Activated gamma-delta T cell (primary cell): ENCODE measurements at regions not wholly inside any gene's neighbourhood (a gene's known extent, or its start where the extent isn't known, plus 50 kb on each side); places are given as distances from the start of the nearest gene placed in this dataset.
"Not testable (repeated sequence)": the region's sequence is repeated elsewhere in the genome, so short reads cannot be mapped to it uniquely, and the experiment has no call there.

Experiments
- DNase-seq: peaks from one replicate; lab custom pipeline; 2025; lab: John Stamatoyannopoulos, UW

GRCh38 chrX:9345957-9346356, 118.9 kb upstream of the TBL1X start:
- DNase-seq, result no peak

- no peak for DNase-seq
Measured at GRCh38 chrX:9349572-9350494, 115.0 kb upstream of the TBL1X start.

GRCh38 chrX:9351126-9351525, 113.7 kb upstream of the TBL1X start:
- no peak for DNase-seq

DNA sequence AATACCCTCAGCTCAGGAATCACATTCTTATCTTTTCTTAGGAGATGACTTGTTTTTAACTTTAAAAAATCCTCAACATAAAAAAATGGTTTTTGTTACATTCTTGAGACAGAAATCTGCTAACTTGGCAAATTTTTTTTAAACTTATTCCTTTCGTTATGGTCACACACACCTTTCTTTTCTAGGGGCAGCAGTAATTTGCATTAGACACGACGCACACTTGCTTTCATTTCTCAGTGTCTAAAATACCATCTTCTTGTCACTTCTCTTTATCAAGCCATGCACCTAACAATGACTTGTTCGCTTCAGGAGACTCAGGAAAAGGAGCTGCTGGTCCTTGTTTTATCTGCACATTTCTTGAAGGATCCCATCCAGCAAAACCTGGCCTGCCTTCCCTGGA, 112.6 kb upstream of the TBL1X start:
- no peak for DNase-seq

DNA sequence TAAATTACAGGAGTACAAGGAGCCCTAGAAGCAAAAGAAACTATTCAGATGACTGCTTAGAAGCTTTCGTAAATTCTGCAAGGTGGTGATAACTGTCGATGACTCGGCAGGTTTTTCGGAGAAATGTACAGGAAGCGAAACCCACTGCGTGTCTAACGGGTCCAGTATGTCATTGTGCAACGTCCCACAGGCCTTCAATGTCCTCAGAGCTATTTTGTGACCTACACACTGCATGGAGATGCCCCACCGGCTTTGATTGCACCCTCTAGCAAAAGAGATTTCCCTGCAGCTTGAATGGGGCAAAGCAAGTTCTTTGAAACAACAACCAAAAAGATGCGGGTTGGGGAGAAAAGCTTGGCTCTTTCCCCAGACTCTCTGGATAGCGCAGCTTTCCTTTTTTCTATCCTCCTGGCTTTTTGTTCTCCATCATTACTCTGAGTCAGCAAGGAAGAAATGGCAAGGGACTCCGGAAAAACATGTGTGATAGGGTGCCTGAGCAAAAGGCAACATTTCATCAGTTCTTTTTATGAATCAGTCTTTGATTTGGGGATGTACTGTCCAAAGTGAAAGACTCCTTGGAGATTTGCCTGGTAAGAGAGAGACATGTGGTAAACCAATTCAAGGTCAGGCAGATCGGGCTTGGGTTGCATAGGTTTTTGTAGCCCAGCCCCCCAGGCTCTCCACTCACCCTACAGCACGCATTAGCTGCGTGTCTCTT, 112.0 kb upstream of the TBL1X start:
- DNase-seq, result no peak

- DNase-seq, result no peak
Measured at GRCh38 chrX:9354918-9355317, 109.9 kb upstream of the TBL1X start.

DNA sequence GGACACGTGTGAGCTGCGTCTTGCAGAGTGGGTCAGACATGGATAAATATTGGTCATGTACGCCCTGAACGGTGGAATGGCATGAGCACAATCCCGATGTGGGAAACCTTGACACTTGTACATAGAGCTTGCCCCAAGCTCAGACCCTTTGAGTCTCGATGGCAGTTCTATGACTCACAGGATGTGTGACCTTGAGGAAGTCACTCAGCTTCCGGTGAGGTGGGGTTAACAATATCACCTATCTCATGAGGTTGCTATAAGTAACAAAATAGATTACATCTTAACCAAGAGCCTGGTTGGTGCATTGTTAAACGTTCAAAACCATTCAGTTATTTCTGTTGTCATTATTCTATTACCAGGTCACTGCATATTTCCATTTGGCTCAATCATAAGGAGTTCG, 109.1 kb upstream of the TBL1X start:
- no peak for DNase-seq

DNA sequence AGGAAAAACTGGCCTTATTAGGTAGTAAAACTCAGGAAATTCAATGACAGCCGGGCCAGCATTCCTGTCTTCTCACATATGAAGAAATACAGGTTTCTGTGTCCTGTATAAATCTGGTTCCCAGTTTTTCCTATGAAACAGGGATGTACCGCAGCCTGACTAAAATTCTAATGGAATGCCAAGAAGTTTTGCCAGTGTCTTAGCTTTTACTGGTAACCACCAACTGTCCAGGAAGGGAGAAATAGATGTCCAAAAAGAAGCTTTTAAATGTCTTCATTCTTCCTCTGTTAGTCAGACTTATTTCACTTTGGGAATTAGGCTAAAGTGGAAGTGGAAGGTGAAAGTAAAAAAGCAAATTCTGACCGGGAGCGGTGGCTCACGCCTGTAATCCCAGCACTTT, 108.0 kb upstream of the TBL1X start:
- DNase-seq, result no peak

GRCh38 chrX:9357518-9358114, 107.2 kb upstream of the TBL1X start:
- no peak for DNase-seq

DNA sequence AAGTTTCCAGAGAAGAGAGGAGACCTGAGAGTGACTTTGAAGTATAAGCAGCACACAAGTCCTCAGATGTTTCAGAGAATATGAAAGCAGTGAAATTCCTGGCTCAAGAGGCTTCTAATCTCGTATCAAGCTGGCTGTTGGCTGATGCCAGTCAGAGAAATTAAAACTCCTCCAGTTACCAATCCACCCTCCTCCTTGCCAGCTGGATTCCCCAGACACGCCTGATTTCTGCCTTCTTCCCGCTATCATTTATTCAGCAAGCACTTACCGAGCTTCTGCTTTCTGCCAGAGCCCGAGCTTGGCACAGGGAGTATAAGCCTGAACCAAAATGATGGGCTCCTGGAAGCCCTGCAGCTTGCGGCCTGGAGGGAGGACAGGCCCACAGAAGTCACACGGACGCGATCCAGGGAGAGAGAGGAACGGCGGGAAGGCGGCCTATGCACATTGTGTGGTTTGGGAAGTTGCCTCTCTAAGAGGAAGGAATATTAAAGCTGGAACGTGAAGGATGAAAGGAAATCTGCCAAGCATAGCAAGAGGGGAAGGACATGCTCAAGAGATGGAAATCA, 102.4 kb upstream of the TBL1X start:
- no peak for DNase-seq

GRCh38 chrX:9367421-9367820, 97.4 kb upstream of the TBL1X start:
- no peak for DNase-seq

GRCh38 chrX:9368262-9368661, 96.6 kb upstream of the TBL1X start:
- DNase-seq, result no peak

DNA sequence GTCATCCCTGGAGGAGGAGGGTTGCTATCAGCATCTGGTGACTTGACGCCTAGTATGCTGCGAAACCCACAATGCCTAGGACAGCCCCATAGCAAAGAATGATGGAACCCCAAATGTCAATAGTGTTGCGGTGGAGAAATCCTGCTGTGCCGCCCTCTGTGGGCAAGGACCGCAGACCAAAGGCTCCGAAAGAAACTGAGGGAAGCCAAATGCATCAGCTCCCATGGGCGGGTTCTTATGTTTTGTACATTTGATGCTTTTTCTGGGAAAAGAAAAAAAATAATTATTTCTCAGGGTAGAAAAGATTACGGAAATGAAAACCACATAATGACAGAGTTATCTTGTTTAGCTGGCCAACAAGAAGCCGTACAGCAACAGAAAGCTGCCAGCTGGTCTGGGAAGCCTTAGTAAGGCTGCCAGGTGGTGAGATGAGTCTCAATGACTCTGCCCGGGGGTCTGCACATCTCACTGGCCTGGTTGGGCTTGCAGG, 95.0 kb upstream of the TBL1X start:
- no peak for DNase-seq

- no peak for DNase-seq
Measured at GRCh38 chrX:9370893-9371292, 94.0 kb upstream of the TBL1X start.

DNA sequence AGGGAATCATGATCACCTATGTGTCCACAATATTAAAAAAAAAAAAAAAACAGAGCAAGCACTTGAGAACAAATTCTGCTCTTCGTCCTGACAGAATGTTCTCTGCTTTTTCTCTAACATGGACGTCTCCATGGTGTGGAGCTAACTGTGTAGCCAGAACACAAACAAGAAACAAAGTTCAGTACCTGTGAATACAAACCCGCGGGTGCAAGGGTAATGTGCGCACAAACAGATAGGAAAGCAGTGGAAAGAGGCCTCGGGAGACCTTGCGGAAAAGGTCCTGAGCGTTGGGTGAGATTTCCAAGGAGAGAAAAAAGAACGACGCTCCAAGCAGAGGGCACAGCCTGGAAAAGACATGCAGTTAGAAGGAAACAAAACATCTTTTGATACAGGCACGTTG, 92.0 kb upstream of the TBL1X start:
- DNase-seq, result no peak

GRCh38 chrX:9373789-9374188, 91.1 kb upstream of the TBL1X start:
- no peak for DNase-seq

GRCh38 chrX:9374555-9374954, 90.3 kb upstream of the TBL1X start:
- DNase-seq, result no peak

- DNase-seq, result no peak
Measured at GRCh38 chrX:9376111-9376510, 88.7 kb upstream of the TBL1X start.

DNA sequence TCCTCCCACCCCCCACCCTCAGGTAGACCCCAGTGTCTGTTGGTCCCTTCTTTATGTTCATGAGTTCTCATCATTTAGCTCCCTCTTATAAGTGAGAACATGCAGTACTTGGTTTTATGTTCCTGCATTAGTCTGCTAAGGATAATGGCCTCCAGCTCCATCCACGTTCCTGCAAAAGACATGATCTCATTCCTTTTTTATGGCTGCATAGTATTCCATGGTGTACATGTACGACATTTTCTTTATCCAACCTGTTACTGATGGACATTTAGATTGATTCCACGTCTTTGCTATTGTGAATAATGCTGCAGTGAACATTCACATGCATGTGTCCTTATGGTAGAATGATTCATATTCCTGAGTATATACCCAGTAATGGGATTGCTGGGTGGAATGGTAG, 87.6 kb upstream of the TBL1X start:
- DNase-seq, result not testable (repeated sequence)

DNA sequence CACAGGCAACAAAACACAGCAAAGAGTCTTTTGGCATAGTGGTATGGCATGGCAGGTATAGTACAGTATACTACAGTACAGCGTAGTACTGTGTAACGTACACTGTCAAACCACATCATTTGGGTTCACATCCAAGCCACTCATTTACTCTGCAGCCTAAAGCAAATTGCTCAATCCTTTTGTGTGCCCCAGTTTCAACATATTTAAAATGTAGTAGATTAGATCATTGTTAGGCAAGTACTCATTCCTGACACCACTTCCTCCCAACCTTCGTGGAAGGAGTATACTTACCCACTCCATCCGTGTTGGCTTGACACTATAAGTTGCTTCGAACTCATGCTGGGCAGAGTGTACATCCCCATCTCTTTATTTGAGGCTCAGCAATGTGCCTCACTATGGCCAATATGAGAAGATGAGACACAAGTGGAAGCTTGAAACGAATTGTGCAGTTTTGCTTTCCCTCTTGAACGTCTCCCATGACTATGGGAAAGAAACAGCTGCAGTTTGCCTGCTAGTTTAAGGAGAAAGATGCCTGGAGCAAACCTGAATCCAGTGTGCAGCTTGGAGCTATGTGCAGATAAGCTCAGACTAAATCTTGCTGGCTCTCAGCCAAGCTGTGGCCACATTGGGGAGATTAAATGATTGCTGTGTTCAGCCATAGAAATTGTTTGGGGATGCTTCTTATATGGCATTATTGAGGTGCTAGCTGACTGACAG, 85.7 kb upstream of the TBL1X start:
- DNase-seq, result no peak

DNA sequence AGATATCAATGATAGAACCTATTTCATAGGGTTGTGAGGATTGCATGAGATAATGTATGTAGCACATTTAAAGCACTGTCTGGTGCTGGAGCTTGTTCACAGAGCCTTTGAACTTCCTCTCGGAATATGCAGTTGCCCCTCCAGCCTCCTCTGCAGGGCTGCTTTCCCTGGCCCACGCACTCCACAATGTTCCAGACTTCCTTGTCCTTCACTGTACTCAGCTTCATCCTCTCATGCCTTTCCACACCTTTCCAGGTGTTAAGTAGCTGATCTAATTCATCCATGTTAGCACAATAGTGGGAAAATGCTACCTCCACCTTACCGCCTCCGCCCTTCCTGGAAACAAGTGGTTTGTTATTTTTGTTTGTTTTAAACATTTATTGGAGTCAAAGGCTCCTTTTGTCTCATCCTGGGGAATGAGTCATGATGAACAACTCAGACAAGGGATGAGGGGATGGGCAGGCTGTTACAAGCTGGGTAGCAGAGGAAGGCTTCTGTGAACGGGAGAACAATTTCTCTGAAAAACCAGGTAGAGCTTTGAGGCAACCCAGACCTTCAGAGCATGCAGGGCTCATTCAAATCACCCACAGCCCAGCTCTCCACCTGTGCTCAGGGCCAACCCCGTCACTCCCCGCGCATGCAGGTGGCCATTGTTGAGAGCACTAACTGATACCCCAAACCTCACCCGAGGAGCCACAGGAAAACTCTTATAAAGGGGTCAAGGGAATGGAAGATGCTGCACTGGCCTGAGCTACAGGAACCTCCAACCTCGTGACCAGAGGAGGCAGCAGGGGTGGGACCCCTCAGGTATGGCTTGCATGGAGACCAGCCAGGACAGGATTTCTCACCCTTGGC, 84.9 kb upstream of the TBL1X start:
- DNase-seq, result no peak
